LNCaP clone FGC (cell line): ENCODE measurements at regions not wholly inside any gene's neighbourhood (a gene's known extent, or its start where the extent isn't known, plus 50 kb on each side); places are given as distances from the start of the nearest gene placed in this dataset.

Source experiments
- DNase-seq: peaks from one replicate; pipeline ENCODE4 v3.0.0-alpha.2; 2011; ENCODE audit warnings: low read depth
- H3K4me3 ChIP-seq: 2 replicates; pipeline ENCODE4 v1.5.1; 2011; ENCODE audit warnings: mild to moderate bottlenecking, low read depth, low read length, control low read depth
- TF ChIP-seq, protein P1 (sequence below): IDR thresholded peaks from 2 replicates; pipeline ENCODE4 v1.5.1; 2012; ENCODE audit warnings: mild to moderate bottlenecking; ENCODE audit not compliant: control insufficient read depth, insufficient read depth; ENCODE audit errors: extremely low read depth

DNA sequence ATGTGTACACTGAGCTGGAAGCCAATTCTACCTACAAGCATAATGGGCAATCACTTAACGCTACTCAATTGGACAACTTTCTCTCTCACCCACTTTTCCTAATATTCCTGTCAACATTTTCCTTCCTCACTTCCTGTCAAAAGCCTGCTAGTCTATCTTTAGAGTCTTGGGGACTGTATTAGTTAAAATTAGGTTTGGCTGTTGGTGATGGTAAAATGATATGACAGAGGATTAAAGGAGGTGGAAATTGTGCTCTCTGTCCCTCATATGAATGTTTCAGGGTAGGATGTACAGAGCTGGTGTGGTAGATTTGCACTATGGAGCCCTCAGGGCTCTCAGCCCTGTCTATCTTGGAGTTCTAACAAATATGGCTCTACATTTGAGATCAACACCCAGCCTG, 129.7 kb downstream of the CEP57L1 start:
- DNase-seq: no peak
- H3K4me3 ChIP-seq: no peak overlapping the region
- TF ChIP-seq, protein P1, sequence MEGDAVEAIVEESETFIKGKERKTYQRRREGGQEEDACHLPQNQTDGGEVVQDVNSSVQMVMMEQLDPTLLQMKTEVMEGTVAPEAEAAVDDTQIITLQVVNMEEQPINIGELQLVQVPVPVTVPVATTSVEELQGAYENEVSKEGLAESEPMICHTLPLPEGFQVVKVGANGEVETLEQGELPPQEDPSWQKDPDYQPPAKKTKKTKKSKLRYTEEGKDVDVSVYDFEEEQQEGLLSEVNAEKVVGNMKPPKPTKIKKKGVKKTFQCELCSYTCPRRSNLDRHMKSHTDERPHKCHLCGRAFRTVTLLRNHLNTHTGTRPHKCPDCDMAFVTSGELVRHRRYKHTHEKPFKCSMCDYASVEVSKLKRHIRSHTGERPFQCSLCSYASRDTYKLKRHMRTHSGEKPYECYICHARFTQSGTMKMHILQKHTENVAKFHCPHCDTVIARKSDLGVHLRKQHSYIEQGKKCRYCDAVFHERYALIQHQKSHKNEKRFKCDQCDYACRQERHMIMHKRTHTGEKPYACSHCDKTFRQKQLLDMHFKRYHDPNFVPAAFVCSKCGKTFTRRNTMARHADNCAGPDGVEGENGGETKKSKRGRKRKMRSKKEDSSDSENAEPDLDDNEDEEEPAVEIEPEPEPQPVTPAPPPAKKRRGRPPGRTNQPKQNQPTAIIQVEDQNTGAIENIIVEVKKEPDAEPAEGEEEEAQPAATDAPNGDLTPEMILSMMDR: no peak

DNA sequence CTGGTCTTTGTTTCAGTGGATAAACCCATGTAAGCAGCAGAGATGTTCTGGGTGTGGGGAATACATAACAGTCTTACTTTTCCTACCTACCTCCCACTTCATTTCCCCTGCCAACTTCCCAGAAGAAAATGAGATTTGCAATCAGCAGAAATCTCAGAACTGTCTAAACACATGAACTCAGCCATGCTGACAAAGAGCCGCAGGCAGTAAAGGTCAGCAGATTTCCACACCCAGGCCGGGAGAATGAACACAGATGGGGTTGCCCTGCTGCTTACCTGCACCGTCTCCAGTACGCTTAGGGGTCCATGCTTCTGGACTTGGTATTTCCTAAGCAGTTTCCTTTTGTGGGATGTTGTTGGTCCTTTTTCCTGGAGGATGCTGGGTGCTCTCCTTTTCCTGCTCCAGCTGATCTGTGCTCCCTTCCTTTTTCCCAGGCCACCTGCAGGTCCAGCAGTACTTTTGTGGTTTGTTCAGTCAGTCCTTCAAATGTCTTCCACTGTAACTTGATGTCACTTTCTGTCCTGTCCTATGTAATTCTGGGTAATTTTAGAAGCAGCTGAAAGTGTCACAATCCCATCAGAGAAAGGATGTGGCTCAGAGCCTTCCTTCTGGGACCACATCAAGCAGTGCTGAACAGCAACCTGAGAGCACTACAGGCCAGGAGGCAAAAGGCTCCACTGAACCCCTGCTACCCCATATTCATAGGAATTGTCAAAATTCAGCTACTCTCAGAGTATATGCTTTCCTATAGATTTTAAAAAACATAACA, 129.0 kb downstream of the CEP57L1 start:
- H3K4me3 ChIP-seq: no peak overlapping the region
- TF ChIP-seq, protein P1: no peak
- no peak for DNase-seq

DNA sequence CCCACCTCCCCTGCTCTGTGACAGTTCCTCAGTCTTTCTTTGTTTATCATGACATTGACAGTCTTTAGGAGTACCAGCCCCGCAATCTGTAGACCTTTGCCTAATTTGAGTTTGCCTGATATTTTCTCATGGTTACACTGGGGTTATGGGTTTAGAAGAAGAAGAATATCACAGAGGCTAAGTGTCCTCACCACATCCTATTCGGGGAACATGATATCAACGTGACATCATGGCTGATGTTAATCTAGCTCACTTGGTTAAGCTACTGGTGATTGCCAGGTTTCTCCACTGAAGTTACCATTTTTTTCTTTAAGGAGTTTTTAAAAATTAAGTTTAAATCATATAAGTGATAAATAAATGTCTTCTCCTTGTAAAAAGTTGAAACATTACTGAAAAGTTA, 127.5 kb downstream of the CEP57L1 start:
- TF ChIP-seq, protein P1: no peak
- DNase-seq: no peak
- H3K4me3 ChIP-seq: no peak overlapping the region

DNA sequence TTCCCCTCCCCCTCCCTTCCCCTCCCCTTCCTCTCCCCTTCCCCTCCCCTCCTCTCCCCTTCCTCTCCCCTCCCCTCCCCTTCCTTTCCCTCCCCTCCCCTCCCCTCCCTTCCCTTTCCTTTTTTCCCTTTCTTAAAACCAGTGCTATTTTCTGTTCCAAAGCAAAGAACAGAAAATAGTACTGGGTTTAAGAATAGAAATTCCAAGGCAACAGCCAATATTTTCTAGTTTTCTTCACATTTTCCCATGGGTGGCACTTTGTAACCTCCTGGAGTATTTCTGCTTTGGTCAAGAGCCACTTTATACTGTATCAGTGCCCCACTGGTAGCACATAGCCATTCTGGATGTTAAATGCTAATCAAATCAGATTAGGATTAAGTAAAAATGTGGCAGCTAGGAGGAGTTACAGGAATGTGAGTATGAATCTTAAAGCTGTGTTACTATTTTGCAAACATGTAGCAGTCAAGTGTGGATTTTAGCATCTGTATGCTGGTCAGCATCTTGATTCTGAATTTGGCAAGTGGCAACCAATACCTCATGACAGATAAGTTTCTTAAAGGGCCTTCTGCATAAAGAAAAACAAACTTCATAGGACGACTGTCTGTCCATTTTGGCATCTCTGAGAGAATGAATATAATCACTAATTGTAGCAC, 126.4 kb downstream of the CEP57L1 start:
- no peak for DNase-seq
- TF ChIP-seq, protein P1: no peak
- no peak overlapping the region for H3K4me3 ChIP-seq
